ENCODE measurements at regions not wholly inside any gene's neighbourhood (a gene's known extent, or its start where the extent isn't known, plus 50 kb on each side); places are given as distances from the start of the nearest gene placed in this dataset.
A peak's percentile ranks its signal among the peaks of the same experiment; 100 is the strongest.
"Not testable (repeated sequence)": the region's sequence is repeated elsewhere in the genome, so short reads cannot be mapped to it uniquely, and the experiment has no call there.

DNA sequence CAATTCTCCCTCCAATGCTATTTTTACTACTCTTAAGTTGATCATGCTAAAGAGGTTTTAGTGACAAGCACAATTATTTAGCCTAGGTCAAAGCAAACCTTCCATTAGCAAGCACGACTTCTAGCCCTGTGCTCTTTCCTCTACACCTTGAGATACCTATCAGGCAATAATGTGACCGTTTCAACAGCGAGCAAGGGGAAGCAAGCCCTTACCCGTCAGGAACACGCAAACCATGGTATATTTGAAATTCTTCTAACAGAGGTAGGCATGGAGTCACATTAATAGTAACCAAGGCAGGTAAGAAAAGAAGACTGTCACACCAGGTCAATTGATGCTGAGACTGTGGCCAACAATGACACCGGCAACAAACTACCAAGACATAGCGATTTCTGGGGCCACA lies 68.9 kb upstream of the VGLL4 start:
- DNase-seq (ENCODE audit: low spot score), result no peak

- no peak for DNase-seq (ENCODE audit: low spot score)
These were observed 68.2 kb upstream of the VGLL4 start for GRCh38 chr3:11711876-11712275.

GRCh38 chr3:11709782-11710181 lies 66.1 kb upstream of the VGLL4 start:
- no peak for DNase-seq (ENCODE audit: low spot score)

DNA sequence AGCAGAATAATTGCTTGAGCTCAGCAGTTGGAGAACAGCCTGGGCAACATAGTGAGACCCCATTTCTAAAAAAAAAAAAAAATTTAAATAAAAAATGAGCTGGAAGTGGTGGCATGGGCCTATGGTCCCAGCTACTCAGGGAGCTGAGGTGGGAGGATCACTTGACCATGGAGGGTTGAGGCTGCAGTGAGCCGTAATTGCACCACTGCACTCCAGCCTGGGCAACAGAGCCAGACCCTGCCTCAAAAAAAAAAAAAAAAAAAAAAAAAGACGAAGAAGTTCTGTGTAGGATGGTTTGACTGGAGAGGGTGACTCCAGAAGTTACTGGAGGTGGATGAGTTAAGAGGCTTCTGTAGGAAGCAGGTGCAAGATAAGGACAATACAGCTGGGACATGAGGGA lies 63.4 kb upstream of the VGLL4 start:
- DNase-seq (ENCODE audit: low spot score), result not testable (repeated sequence)

DNA sequence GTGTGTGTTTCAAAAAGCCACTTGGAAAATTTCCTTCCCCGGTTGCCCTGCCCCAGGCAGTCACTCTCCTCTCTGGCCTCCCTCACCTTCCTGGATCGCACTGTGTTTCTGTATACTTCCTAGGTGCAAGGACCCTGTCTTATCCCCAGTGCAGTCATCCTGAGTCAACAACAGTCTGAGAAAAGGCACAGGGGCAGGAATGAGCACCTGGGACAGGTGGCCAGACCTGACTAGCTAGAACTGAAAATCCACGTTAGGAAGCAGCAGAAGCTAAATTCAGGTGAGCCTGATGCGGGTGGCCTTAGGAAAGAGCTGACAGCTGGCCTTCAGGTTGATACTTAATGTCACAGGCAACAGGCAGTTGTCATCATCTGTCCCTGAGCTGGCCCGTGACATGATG lies 62.9 kb upstream of the VGLL4 start:
- DNase-seq (ENCODE audit: low spot score), result no peak

DNA sequence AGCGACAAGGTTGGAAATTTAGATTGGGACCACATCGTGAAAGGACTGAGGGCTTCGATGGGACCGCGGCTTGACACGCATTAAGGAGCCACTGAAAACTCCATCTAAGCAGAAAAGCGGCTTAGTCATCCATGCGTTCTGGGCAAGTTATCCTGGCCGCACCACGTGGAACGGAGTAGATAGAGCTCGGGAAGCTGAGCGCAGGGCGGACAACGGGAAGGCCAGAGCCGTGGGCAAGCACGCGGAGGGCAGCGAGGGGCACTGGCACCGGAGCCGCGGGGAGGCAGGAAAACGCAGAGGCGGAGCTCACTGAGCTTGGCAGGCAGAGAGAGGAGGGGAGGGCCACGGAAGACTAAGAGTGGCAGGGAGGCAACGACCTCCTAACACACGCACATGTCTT lies 61.3 kb upstream of the VGLL4 start:
- DNase-seq (ENCODE audit: low spot score), result no peak

- DNase-seq (ENCODE audit: low spot score), result no peak
These were observed 59.4 kb upstream of the VGLL4 start for GRCh38 chr3:11703146-11703545.

GRCh38 chr3:11699083-11699427 lies 55.3 kb upstream of the VGLL4 start:
- peak; percentile 49 for DNase-seq (ENCODE audit: low spot score)

- DNase-seq (ENCODE audit: low spot score), result no peak
These were observed 54.8 kb upstream of the VGLL4 start for GRCh38 chr3:11698326-11699082.

GRCh38 chr3:11697701-11698100 lies 54.0 kb upstream of the VGLL4 start:
- no peak for DNase-seq (ENCODE audit: low spot score)

GRCh38 chr3:11696054-11696453 lies 52.3 kb upstream of the VGLL4 start:
- no peak for DNase-seq (ENCODE audit: low spot score)
